Pancreas (tissue), 10 donors: ENCODE measurements at regions not wholly inside any gene's neighbourhood (a gene's known extent, or its start where the extent isn't known, plus 50 kb on each side); places are given as distances from the start of the nearest gene placed in this dataset.

Experiments used
- ATAC-seq, 4 donors: fragments of 200-7000 bp; cut with Tn5 transposase; one replicate each; pipeline versions ENCODE4 v1.8.0 to v1.9.1; 2020; ENCODE audit warnings: mild to moderate bottlenecking in 4 of 4, moderate library complexity in 4 of 4
- DNase-seq, 6 donors: peaks; one replicate each; pipeline ENCODE4 v3.0.0-alpha.2; 2020
- FAIRE-seq: peaks from 2 replicates; lab custom pipeline; 2012; peaks lifted over from hg19 to GRCh38; lab: Jason Lieb, UNC
- H3K27ac ChIP-seq, 4 donors: fragments of 200-600 bp; sonication (generic); 1 replicate in 3 of 4; 2 replicates in 1 of 4; pipeline versions ENCODE4 v1.5.0 to v1.8.0; 2020
- H3K27me3 ChIP-seq, 4 donors: fragments of 200-600 bp; one replicate each; pipeline ENCODE4 v1.8.0; 2021
- H3K36me3 ChIP-seq, 3 donors: fragments of 200-600 bp; sonication (generic) in 1 of 3; one replicate each; pipeline versions ENCODE4 v1.5.0 to v1.8.0; 2020 to 2021
- H3K4me1 ChIP-seq, 3 donors: fragments of 200-600 bp; one replicate each; pipeline ENCODE4 v1.8.0; 2021
- H3K4me3 ChIP-seq, 4 donors: fragments of 200-600 bp; sonication (generic) in 2 of 4; one replicate each; pipeline versions ENCODE4 v1.5.0 to v1.8.0; 2020 to 2021
- H3K9me3 ChIP-seq, 4 donors: fragments of 200-600 bp; one replicate each; pipeline ENCODE4 v1.8.0; 2021
- CTCF ChIP-seq, 4 donors: fragments of 200-600 bp; sonication (generic) in 3 of 4; IDR thresholded peaks; one replicate each; pipeline versions ENCODE4 v1.5.0 to v1.8.0; 2021; ENCODE audit warnings: antibody characterized with exemption in 4 of 4
- WGBS, 2 donors: extraction: QIAGEN DNeasy Blood & Tissue Kit; methylation state at CpG; one replicate each; pipeline ENCODE4 v1.1.7; 2013; 5-methylcytosine and 5-hydroxymethylcytosine counted together
- intact Hi-C, 3 donors: fragments of 100-400 bp; cut with DNase I; formaldehyde crosslinking; loops; one replicate each; pipeline versions ENCODE4 v1.11.1 to v1.14.2; 2022
- donor health status: healthy with polysubstance abuse.
- donor health status: DM: no; HTN: no; CAD: no; lungs with moderate emphysema.
- donor health status: DM: no; HTN: no; CAD: no.
- donor health status: control.
- donor health status: control.
- donor health status: Bipolar disorder and iron deficiency.
- donor health status: DM: yes; HTN: yes; CAD: no.
- donor health status: DM: no; HTN: no; CAD: no.
- donor health status: DM: no; HTN: no; CAD: no.
- donor health status: DM: yes; HTN: yes; CAD: no.

DNA sequence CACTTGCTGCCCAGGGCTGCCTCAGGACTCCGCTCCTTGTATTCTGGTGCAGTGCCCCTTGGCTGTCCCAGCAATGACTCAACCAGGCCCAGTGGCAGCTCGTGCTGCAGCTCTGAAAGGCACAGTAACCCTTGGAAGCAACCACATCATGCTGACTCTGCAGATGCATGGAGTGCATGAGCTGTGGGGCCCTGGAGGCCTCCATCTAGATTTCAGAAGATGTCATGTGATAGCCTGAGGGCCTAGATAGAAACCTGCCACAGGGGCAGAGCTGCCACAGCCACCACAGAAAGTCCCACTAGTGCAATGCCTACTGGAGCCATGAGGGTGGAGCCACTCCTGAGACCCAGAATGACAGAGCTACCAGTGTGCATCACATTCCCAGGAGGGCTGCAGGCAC lies 117.1 kb upstream of the SMAD3 start:
- no peak for TF ChIP-seq CTCF (IDR thresholded peaks at IDR 0.05)
- ATAC-seq (peak in 1 of 4 donors; percentile 29), DNase-seq (no peak), FAIRE-seq (no peak)
- intact Hi-C loops, result loop anchor here (5.0 to 10.0 kb wide), 6 partner anchors 114 to 889 kb away; partner anchors contain the start of gene SMAD3 (in 1 of the 3)
- Histone ChIP-seq H3K4me3 (no peak overlapping the region), H3K27ac (no peak overlapping the region), H3K27me3 (no peaks in the 10 kb centered on the region), H3K36me3 (no peaks in the 10 kb centered on the region), H3K4me1 (no peaks in the 10 kb centered on the region), H3K9me3 (no peaks in the 10 kb centered on the region)
- WGBS, 2 donors, result 86 to 91% methylated on average over 2 of the region's 2 CpGs

- TF ChIP-seq CTCF (IDR thresholded peaks at IDR 0.05), result no peak
- FAIRE-seq (no peak), ATAC-seq (no peak), DNase-seq (no peak)
- no peaks in the 10 kb centered on the region for H3K9me3 ChIP-seq
- H3K27me3 ChIP-seq, result no peaks in the 10 kb centered on the region
- no peak overlapping the region for H3K27ac ChIP-seq
- no peaks in the 10 kb centered on the region for H3K4me1 ChIP-seq
- no peaks in the 10 kb centered on the region for H3K36me3 ChIP-seq
- intact Hi-C loops, result no loop called here
- H3K4me3 ChIP-seq, result no peak overlapping the region
These were observed 115.3 kb upstream of the SMAD3 start for GRCh38 chr15:66950114-66950513.

DNA sequence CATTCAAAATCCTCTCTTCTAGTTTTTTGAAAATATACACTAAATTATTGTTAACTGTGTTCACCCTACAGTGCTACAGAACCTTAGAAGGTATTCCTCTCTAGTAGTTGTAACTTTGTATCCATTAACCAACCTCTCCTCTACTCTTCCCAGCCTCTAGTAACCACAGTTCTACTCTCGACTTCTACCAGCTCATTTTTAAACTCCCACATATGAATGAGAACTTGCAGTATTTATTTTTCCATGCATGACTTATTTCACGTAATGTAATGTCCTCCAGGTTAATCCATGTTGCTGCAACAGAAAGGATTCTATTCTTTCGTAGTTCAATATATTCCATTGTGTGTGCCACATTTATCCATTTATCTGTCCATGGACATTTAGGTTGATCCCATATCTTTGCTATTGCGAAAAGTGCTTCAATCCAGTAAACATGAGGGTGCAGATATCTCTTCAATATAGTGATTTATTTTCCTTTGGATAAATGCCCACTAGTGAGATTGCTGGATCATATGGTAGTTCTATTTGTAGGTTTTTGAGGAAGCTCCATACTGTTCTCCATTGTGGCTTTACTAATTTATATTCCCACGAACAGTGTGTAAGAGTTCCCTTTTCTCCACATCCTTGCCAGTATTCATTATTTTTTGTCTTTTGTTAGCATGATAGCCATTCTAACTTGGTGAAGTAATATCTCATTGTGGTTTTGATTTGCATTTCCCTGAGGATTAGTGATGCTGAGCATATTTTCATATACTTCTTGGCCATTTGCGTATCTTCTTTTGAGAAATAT lies 113.7 kb upstream of the SMAD3 start:
- FAIRE-seq (no peak), DNase-seq (no peak), ATAC-seq (no peak)
- no peak overlapping the region for H3K27ac ChIP-seq
- intact Hi-C loops, result no loop called here
- TF ChIP-seq CTCF (IDR thresholded peaks at IDR 0.05), result no peak
- H3K4me3 ChIP-seq, result no peak overlapping the region
- H3K9me3 ChIP-seq, result no peaks in the 10 kb centered on the region
- 80 to 86% methylated on average over 6 of the region's 6 CpGs for WGBS, 2 donors
- no peaks in the 10 kb centered on the region for H3K4me1 ChIP-seq
- no peaks in the 10 kb centered on the region for H3K27me3 ChIP-seq
- H3K36me3 ChIP-seq, result no peaks in the 10 kb centered on the region

DNA sequence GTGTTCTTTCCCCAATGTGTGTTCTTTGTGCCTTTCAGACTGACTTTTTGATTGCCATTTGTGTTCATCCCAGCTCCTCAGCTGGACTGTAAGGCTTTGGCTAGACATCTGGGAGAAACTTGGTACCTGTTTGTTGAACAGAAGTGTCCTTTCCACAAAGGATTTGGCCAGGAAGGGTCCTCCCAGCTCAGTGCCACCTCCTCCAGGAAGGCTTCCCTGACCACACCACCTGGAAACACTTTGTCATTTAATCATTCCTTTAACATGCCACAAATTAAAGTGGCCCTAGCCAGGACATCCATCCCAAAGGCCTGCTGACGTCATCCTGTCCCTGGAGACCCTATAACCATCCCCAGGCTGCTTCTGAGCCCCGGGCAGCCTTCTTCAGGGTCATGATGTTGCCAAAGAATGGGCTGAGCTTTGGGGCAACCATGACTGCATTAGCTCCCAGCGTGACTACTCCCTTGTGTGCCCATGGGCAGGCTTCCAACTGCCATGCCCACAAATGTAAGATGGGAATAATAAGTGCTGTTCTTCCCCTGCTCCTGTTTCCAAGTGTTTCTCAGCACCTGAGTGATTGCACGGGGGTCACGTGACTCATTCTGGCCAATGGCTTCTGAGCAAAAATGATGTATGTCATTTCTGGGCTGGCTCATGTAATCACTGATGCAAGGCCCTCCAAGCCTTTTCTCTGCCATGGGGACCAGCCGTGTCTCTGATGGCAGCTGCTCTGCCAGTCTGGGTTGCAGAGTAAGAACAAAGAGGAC lies 112.5 kb upstream of the SMAD3 start:
- WGBS, 2 donors, result 86 to 90% methylated on average over 6 of the region's 6 CpGs
- no peaks in the 10 kb centered on the region for H3K36me3 ChIP-seq
- no peak overlapping the region for H3K27ac ChIP-seq
- H3K4me3 ChIP-seq, result no peak overlapping the region
- ATAC-seq (no peak), DNase-seq (no peak), FAIRE-seq (no peak)
- intact Hi-C loops, result no loop called here
- H3K27me3 ChIP-seq, result no peaks in the 10 kb centered on the region
- no peaks in the 10 kb centered on the region for H3K9me3 ChIP-seq
- TF ChIP-seq CTCF (IDR thresholded peaks at IDR 0.05), result no peak
- H3K4me1 ChIP-seq, result no peaks in the 10 kb centered on the region
